MCF 10A (cell line): ENCODE measurements at regions not wholly inside any gene's neighbourhood (a gene's known extent, or its start where the extent isn't known, plus 50 kb on each side); places are given as distances from the start of the nearest gene placed in this dataset.

Experiments
- BruUV-seq: library from RNA; stranded (reverse); fragments of 400-500 nt; replicated peaks from 2 replicates; lab custom pipeline; 2021; lab: Mats Ljungman, UMichigan
- CTCF ChIA-PET: fragments of 300-600 bp; sonication (Branson Sonifier 250); formaldehyde crosslinking; extraction: SDS; loops from one replicate; lab custom pipeline; 2021; ENCODE audit warnings: antibody characterized with exemption, inconsistent platforms; lab: Yijun Ruan, JAX
- POLR2A ChIA-PET: fragments of 300-600, 350-650 bp; sonication (Branson Sonifier 250); formaldehyde crosslinking; extraction: SDS; loops from one replicate; lab custom pipeline; 2020; ENCODE audit warnings: antibody characterized with exemption, inconsistent platforms; lab: Yijun Ruan, JAX
- DNase-seq: peaks from one replicate; pipeline ENCODE4 v3.0.0-alpha.2; 2018; ENCODE audit not compliant: unreplicated experiment
- H3K27ac Mint-ChIP-seq: one replicate; pipeline ENCODE4 v1.8.0; 2022; ENCODE audit warnings: mild to moderate bottlenecking, low read depth, mixed read lengths; ENCODE audit not compliant: unreplicated experiment
- H3K27me3 Mint-ChIP-seq: one replicate; pipeline ENCODE4 v1.8.0; 2022; ENCODE audit warnings: mixed read lengths; ENCODE audit not compliant: insufficient read depth, unreplicated experiment
- H3K36me3 Mint-ChIP-seq: one replicate; pipeline ENCODE4 v1.8.0; 2022; ENCODE audit warnings: mild to moderate bottlenecking, moderate library complexity, mixed read lengths; ENCODE audit not compliant: insufficient read depth, unreplicated experiment
- H3K4me1 Mint-ChIP-seq: one replicate; pipeline ENCODE4 v1.8.0; 2022; ENCODE audit warnings: mixed read lengths; ENCODE audit not compliant: insufficient read depth, unreplicated experiment
- H3K4me3 Mint-ChIP-seq: one replicate; pipeline ENCODE4 v1.8.0; 2022; ENCODE audit warnings: mild to moderate bottlenecking, moderate library complexity, mixed read lengths; ENCODE audit not compliant: unreplicated experiment
- H3K9me3 Mint-ChIP-seq: one replicate; pipeline ENCODE4 v1.8.0; 2022; ENCODE audit warnings: mixed read lengths; ENCODE audit not compliant: unreplicated experiment
- intact Hi-C: fragments of 100-400 bp; cut with micrococcal nuclease; formaldehyde crosslinking; loops from 2 replicates; pipeline ENCODE4 v1.14.1; 2022
- TF ChIP-seq, protein P1 (sequence below): fragments of 200-600 bp; IDR thresholded peaks from one replicate; pipeline ENCODE4 v1.8.0; 2022; ENCODE audit warnings: antibody characterized with exemption, mild to moderate bottlenecking; ENCODE audit not compliant: unreplicated experiment

DNA sequence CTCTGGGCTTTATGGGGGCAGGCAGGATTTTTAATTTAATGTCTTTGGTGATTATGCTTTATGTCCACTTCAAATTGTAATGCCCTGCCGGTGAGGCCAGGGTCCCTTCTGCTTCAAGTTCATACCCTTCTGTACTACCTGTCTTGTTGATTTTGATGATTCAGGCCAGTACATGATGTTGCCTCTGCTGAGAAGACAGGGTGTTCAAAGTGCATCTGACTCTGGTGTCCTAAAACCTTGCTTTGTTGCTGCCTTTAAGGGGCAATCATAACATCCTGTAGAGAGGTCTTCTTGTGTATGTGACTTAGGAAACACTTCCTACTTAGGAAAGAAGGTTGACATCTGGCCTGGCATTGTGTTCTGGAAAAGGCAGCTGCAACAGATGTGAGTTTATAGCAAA is 113.2 kb downstream of the TMEM170B start:
- intact Hi-C loops = no loop called here
- no peaks in the 10 kb centered on the region for H3K9me3 Mint-ChIP-seq
- CTCF ChIA-PET = interaction anchor here (1.6 kb wide), 1 partner anchor 67 kb away, joined by 3 read pairs; no protein-coding TSS in a partner anchor
- DNase-seq = no peak
- no peaks in the 10 kb centered on the region for H3K27me3 Mint-ChIP-seq
- no peaks in the 10 kb centered on the region for H3K4me1 Mint-ChIP-seq
- TF ChIP-seq, protein P1, sequence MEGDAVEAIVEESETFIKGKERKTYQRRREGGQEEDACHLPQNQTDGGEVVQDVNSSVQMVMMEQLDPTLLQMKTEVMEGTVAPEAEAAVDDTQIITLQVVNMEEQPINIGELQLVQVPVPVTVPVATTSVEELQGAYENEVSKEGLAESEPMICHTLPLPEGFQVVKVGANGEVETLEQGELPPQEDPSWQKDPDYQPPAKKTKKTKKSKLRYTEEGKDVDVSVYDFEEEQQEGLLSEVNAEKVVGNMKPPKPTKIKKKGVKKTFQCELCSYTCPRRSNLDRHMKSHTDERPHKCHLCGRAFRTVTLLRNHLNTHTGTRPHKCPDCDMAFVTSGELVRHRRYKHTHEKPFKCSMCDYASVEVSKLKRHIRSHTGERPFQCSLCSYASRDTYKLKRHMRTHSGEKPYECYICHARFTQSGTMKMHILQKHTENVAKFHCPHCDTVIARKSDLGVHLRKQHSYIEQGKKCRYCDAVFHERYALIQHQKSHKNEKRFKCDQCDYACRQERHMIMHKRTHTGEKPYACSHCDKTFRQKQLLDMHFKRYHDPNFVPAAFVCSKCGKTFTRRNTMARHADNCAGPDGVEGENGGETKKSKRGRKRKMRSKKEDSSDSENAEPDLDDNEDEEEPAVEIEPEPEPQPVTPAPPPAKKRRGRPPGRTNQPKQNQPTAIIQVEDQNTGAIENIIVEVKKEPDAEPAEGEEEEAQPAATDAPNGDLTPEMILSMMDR = no peak
- H3K4me3 Mint-ChIP-seq = no peak overlapping the region
- POLR2A ChIA-PET = interaction anchor here (0.7 kb wide), 1 partner anchor 447 kb away, joined by 4 read pairs; no protein-coding TSS in a partner anchor
- H3K36me3 Mint-ChIP-seq = no peaks in the 10 kb centered on the region
- H3K27ac Mint-ChIP-seq = no peak overlapping the region
- BruUV-seq = no TSS peak

DNA sequence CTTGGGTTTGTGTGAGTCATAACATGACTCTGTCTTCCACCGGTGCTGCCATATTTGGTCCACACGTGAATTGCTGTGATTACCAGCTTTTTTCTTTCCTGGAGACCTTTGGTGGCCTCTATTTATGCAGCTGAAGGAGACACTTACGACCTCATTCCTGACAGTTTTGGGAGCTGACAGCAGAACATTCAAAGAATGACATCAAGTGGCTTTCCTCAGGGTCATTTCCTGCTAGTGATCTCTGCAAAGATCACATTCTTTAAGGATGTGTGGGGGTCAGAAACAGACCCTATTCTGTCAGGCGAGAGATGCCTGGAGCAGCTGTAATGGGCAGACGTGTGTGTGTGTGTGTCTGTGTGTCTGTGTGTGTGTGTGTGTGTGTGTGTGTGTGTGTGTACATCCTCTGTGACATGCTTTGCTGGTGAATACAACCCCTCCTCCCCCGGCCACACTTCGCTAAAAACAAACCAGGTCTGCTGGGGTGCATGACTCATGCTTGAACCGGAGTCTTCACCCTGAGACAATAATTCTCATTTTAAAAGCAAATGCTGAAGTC is 115.6 kb downstream of the TMEM170B start:
- H3K4me3 Mint-ChIP-seq = no peak overlapping the region
- no TSS peak for BruUV-seq
- DNase-seq = peak; percentile 59
- ChIA-PET POLR2A (no interaction called here), CTCF (interaction anchor here (0.6 to 4.8 kb wide), 9 partner anchors 44 to 653 kb away, joined by 3 to 45 read pairs (median 4); partner anchors contain the start of gene EDN1)
- no peaks in the 10 kb centered on the region for H3K36me3 Mint-ChIP-seq
- H3K27me3 Mint-ChIP-seq = no peaks in the 10 kb centered on the region
- no peaks in the 10 kb centered on the region for H3K4me1 Mint-ChIP-seq
- H3K9me3 Mint-ChIP-seq = no peaks in the 10 kb centered on the region
- intact Hi-C loops = no loop called here
- H3K27ac Mint-ChIP-seq = no peak overlapping the region
- TF ChIP-seq, protein P1 = no peak

DNA sequence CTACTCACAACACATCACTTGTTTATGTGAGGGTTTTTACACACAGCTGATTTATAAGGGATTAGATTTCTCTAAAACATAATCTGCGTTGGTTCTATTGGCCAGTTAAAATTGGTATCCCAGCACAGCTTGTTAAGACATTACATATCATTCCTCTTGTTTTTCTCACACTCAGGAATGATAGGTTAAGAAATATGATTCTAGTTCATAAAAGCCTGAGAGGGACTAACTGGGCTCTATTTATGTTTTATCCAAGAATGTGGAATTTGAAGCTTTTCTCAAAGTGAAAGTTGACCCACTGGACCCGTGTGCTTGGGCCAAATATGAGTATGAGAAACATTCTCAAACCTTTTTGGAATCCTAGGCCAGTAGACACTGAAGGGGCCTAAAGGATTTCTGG is 117.3 kb downstream of the TMEM170B start:
- H3K4me1 Mint-ChIP-seq = no peaks in the 10 kb centered on the region
- intact Hi-C loops = loop anchor here (1.0 to 5.0 kb wide), 9 partner anchors 46 to 952 kb away; no protein-coding TSS in a partner anchor
- TF ChIP-seq, protein P1 = no peak
- no peaks in the 10 kb centered on the region for H3K9me3 Mint-ChIP-seq
- ChIA-PET POLR2A (interaction anchor here (1.0 to 2.0 kb wide), 4 partner anchors 34 to 953 kb away, joined by 3 to 8 read pairs (median 4); no protein-coding TSS in a partner anchor), CTCF (interaction anchor here (0.6 to 4.8 kb wide), 40 partner anchors 9 to 1375 kb away, joined by 3 to 45 read pairs (median 5); partner anchors contain the start of genes ADTRP and EDN1)
- no peaks in the 10 kb centered on the region for H3K27me3 Mint-ChIP-seq
- DNase-seq = no peak
- H3K27ac Mint-ChIP-seq = no peak overlapping the region
- H3K4me3 Mint-ChIP-seq = no peak overlapping the region
- H3K36me3 Mint-ChIP-seq = no peaks in the 10 kb centered on the region
- BruUV-seq = no TSS peak

DNA sequence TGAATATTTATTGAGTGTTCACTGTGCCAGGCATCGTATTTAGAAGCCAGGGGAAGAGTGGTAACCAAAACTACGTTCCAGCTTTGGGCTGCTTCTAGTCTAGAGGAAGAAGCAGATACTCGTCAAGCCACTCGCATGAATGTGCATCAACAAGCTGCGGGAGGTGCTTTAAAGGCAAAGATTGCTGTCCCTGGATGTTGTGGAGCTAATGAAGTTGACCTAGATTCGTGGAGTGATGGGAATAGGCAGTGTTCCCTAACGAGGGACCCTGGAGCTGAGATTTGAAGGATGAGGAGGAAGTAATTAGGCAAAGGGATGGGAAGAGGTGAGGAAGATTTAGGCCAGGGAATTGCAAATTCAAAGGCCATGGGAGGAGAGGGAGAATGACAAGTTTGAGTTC is 118.9 kb downstream of the TMEM170B start:
- Mint-ChIP-seq H3K36me3 (no peaks in the 10 kb centered on the region), H3K4me1 (no peaks in the 10 kb centered on the region), H3K9me3 (no peaks in the 10 kb centered on the region), H3K27ac (no peak overlapping the region), H3K27me3 (no peaks in the 10 kb centered on the region), H3K4me3 (no peak overlapping the region)
- ChIA-PET POLR2A (interaction anchor here (0.6 to 2.0 kb wide), 5 partner anchors 110 to 640 kb away, joined by 3 to 8 read pairs (median 3); no protein-coding TSS in a partner anchor), CTCF (interaction anchor here (0.7 to 4.8 kb wide), 34 partner anchors 10 to 946 kb away, joined by 3 to 45 read pairs (median 4); partner anchors contain the start of genes EDN1 and HIVEP1)
- TF ChIP-seq, protein P1 = no peak
- intact Hi-C loops = loop anchor here (5.0 kb wide), 2 partner anchors 69 to 116 kb away; no protein-coding TSS in a partner anchor
- BruUV-seq = no TSS peak
- DNase-seq = no peak
